DMS79 treated with DMSO at 0.1 percent for 48 hours (cell line): ENCODE measurements at regions not wholly inside any gene's neighbourhood (a gene's known extent, or its start where the extent isn't known, plus 50 kb on each side); places are given as distances from the start of the nearest gene placed in this dataset.
A peak's percentile ranks its signal among the peaks of the same experiment; 100 is the strongest.

Experiments
- DNase-seq: peaks from one replicate; lab custom pipeline; 2025; lab: John Stamatoyannopoulos, UW

GRCh38 chr6:98633886-98634285, 200.5 kb upstream of the POU3F2 start:
- no peak for DNase-seq

GRCh38 chr6:98634569-98634968, 199.8 kb upstream of the POU3F2 start:
- no peak for DNase-seq

GRCh38 chr6:98635191-98635590, 199.2 kb upstream of the POU3F2 start:
- DNase-seq = no peak

- no peak for DNase-seq
Observed at GRCh38 chr6:98636941-98637340, 197.4 kb upstream of the POU3F2 start.

DNA sequence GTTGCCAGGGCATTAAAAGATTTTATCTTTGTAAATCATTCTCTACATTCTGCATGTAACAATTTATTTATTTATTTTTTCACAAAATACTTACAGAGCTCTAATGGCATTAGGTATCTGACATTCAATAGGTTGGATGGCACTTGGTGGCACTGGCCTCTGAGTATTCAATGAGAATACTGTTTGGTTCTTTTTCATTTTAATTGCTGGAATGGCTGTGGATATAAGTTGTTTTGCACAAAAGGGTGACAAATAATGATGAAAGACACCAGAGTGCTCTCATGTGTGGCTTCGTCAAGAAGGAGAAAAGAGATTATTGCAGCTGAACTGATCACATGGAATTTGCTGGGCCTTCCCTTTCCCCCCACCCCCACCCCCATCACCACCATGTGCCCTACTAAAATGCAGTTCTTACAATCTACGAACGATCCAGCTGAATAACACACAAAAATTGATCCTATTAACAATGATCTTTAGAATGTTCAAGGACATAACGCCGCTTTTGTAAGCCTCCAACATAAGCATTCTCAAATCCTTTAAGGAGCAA, 195.2 kb upstream of the POU3F2 start:
- DNase-seq = no peak

DNA sequence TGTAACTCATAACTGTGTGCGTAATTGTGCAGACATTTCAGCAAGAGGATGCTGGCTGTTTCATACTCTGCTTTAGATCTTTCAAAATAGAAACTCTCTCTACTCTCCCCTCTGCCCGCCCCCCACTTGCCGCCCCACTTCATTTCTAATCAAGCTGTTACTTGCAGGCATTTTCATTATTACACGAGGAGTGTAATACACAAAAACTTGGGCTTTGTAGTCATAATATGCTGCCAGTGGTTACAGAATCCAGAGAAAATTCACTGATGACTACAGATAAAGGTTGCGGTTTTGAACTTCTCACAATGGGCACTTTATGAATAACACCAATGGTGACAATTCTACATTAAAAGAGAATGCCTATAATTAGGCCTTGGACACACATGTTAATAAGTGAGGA, 194.0 kb upstream of the POU3F2 start:
- no peak for DNase-seq

DNA sequence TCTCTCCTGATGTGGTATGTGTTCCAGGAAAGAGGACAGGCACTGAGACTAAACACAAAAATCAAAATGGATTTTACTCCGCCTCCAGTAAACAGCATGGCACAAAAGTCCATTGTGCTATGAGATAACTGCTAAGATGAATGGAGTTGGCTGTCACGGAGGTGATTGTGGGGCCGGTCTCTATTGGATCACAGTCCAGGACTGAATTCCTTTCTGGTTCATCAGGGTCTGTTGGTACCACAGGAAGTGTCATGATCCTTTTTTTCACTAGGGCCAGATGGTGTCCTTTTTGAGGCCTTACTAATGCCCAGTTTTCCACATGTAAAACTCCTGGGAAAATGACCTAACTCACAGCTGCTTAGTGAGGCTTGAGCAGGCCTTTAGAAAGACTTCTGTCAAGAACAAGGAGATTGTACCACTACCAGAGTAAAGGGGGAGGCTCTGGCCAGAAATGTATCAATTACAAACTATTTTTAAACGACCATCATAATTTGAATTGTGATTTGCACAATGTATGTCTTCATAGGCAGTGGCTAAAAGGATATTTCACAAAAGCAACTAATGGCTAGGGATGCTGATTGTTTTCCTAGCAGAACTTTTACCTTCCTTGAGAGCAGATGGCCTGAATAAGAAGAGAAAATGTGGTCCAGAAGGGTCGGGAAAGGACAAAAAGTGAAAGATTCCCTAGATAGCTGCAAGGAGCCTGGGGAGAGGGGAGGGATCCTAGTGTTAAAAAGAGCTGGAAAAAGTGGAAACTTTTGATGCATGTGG, 192.2 kb upstream of the POU3F2 start:
- DNase-seq = no peak

- DNase-seq = no peak
Observed at GRCh38 chr6:98644063-98644462, 190.3 kb upstream of the POU3F2 start.

DNA sequence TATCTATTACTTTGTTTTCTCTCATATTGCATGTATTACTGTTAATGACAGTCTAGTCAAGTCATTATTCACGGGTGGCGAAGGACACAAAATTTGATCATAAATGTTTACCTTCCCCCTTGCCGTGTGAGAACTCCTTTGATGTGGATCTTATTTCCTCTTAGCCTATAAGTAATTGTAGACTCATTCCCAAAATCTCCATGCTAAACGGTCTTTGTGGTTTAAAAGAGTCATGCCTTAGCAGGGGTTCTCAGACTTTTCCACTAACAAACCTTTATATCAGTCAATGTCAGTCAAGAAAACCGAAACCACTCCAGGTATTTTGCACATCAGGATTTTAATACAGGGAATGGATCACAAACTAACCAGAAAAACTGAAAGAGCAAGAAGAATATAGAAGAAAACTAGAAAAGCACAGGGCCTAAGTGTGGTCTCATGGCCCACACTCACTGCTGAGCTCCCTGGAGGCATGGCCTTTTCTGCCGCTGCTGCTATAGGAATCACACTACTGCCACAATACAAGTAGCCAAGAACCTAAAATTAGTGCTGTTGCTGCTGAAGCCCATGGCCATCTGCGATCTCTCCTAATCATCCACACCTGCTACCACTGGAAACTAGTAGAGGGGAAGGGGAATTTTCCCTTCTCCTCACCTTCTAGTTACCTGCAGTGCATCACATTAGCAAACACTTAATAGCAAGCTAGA, 186.0 kb upstream of the POU3F2 start:
- no peak for DNase-seq

DNA sequence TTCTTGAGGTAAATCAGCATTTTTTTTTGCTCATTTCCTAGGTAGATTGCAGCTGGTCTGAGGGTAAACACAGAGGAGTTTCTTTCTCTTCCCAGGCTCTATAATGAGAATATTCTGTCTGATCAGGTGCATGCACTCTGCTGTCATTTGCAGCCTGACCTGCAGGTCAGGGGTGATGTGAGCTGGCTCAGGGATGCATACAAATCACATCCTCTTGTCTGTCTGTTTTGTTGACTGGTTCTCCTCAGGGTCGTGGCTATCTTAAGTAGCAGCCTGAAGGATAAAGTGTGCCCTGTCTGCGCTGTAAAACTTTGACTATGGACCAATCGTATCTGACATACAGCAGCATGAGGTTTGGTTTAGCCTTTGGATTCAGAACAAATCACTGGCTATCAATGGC, 183.4 kb upstream of the POU3F2 start:
- no peak for DNase-seq

DNA sequence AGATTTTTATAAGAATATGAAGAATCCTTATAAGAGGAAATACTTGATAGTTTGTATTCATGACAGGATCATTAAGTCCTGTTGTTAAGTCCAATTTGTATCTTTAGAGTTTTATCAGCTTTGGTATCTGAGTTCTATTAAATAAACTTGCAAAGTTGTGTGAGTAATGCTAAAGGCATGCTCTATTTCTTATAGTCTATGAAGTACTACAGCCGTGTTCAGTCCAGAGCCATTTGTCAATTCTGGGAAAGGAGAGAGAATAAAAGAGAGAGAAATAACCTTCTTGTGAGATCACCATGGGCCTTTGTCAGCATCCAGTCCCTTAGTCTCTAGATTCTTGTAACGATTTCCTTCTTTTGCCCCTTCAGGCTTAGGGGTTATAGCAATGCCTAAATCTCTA, 181.2 kb upstream of the POU3F2 start:
- no peak for DNase-seq

DNA sequence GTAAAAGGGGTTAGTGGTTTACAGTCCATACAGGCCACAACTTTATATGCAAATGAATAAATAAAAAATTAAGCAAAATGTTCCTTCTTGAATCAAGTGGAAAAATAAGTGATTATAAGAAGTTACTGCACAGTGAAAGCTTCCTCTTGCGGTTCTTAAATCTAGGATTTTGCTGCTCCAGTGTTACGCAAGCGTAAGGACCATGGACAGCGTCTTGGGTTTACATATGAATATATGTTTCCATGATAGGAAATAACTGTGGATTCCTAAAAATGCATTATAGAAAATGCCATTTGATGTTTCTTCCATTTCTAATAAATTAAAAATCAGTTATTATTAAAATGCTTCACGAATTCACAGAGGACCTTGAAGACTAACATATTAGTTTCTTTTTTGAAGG, 176.6 kb upstream of the POU3F2 start:
- no peak for DNase-seq

GRCh38 chr6:98669371-98669770, 165.0 kb upstream of the POU3F2 start:
- DNase-seq = peak; percentile 95

DNA sequence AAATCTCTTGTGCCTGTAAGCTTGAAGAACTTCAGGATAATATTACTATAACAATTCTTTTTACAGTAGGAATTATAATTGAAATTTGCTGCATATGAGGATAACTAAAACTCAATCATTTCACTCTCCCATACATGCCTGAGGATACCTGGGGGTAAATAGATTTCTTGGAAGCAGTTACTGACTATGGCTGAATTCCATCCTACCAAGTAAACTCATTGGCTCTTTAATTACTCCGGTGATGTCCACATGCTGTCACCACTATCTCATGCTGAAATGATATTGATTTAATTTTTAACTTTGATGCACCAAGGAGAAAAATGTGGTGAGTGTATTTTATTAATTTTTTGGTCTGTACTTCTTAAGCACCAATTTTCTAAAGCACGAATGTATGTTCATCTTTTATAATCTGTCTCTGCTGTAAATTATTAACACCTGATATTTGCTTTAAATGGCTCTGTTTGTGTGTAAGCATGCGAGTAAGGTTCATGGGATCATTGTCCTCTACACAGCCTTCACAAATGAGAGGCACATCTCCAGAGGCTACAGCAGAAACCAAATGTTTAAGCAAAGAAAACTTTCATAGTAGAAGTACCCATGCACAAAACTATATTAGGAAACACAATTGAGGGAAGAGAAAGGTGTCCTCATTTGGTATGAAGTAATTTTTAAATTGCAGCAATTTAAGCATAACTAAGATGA, 164.2 kb upstream of the POU3F2 start:
- DNase-seq = no peak

GRCh38 chr6:98672681-98673475, 161.5 kb upstream of the POU3F2 start:
- no peak for DNase-seq

- no peak for DNase-seq
Observed at GRCh38 chr6:98678481-98678880, 155.9 kb upstream of the POU3F2 start.

DNA sequence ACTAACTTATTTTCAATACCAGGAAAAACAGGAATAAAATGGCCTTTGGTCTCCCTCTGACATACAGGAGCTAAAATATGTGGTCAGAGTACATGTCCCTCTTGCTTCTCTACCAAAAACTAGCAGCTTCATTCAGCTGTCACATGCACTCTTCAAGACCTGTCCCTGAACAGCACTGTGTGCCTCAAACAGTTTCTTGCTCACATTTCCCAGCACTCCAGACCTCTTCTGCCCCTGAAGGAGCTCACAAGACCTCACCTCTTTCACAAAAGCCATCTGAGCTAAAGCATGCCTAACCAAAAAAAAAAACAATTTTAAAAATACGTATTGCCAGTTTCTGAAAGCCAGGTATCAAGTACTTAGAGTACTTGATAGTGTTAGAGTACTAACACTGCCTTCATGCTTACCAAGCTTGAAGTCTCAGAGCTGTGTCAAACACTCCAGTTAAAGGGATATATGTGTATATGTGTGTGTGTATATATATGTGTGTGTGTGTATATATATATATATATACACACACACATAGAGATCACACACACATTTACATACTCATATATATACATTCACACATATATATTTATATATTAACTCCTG, 148.3 kb upstream of the POU3F2 start:
- peak; percentile 26 for DNase-seq

GRCh38 chr6:98687752-98688151, 146.6 kb upstream of the POU3F2 start:
- no peak for DNase-seq

GRCh38 chr6:98695091-98695801, 139.1 kb upstream of the POU3F2 start:
- DNase-seq = no peak

GRCh38 chr6:98711380-98711779, 123.0 kb upstream of the POU3F2 start:
- DNase-seq = no peak

DNA sequence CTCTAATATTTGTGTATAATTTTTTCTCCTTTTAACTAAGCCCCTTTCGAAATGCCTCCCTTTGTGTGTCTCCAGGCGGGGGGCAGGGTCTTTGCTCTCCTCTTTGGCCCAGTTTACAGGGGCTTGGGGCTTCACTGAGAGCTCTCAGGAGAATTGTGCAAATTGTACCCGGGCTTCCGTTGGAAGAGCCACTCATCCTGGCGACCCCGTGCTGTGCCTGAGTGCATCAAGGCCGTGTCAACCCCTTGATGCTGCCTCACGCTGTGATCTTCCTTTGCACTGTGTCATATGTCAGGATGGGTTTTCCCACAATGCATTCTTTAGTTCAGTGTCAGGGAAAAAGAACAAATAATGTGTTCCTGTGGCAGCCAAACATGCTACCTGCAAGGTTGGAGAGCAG, 118.0 kb upstream of the POU3F2 start:
- DNase-seq = peak; percentile 4
